ENCODE measurements at regions not wholly inside any gene's neighbourhood (a gene's known extent, or its start where the extent isn't known, plus 50 kb on each side); places are given as distances from the start of the nearest gene placed in this dataset.

DNA sequence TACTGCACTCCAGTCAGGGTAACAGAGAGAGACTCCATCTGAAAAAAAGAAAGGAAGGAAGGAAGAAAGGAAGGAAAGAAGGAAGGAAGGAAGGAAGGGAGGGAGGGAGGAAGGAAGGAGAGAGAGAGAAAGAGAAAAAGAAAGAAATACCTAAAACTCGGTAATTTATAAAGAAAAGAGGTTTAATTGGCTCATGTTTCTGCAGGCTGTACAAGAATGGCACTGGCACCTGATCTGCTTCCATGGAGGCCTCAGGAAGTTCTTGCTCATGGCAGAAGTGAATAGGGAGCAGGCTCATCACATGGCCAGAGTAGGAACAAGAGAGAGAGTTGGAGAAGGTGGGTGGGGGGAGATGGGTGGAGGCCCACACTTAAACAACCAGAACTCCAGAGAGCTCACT lies 215.2 kb upstream of the IRX3 start:
- TF ChIP-seq, protein P1, sequence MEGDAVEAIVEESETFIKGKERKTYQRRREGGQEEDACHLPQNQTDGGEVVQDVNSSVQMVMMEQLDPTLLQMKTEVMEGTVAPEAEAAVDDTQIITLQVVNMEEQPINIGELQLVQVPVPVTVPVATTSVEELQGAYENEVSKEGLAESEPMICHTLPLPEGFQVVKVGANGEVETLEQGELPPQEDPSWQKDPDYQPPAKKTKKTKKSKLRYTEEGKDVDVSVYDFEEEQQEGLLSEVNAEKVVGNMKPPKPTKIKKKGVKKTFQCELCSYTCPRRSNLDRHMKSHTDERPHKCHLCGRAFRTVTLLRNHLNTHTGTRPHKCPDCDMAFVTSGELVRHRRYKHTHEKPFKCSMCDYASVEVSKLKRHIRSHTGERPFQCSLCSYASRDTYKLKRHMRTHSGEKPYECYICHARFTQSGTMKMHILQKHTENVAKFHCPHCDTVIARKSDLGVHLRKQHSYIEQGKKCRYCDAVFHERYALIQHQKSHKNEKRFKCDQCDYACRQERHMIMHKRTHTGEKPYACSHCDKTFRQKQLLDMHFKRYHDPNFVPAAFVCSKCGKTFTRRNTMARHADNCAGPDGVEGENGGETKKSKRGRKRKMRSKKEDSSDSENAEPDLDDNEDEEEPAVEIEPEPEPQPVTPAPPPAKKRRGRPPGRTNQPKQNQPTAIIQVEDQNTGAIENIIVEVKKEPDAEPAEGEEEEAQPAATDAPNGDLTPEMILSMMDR (IDR thresholded peaks at IDR 0.05), result no peak
- TF ChIP-seq POLR2A (IDR thresholded peaks at IDR 0.05), result no peak
